GM13976 (cell line): ENCODE measurements at regions not wholly inside any gene's neighbourhood (a gene's known extent, or its start where the extent isn't known, plus 50 kb on each side); places are given as distances from the start of the nearest gene placed in this dataset.

Experiments used
- DNase-seq: peaks from one replicate; pipeline ENCODE4 v3.0.0; 2012; ENCODE audit warnings: low spot score
- CTCF ChIP-seq: IDR thresholded peaks from 2 replicates; pipeline ENCODE4 v1.5.1; 2012; ENCODE audit warnings: borderline replicate concordance, mild to moderate bottlenecking; ENCODE audit not compliant: insufficient read depth; ENCODE audit errors: extremely low read depth, missing control alignments, control extremely low read depth
- in situ Hi-C: fragments of 300-500 bp; cut with MboI; formaldehyde crosslinking; loops from one replicate; pipeline ENCODE4 v1.12.0; 2022; ENCODE audit warnings: low sequenced_read_pairs, mixed read lengths, inconsistent platforms; ENCODE audit not compliant: unreplicated experiment

DNA sequence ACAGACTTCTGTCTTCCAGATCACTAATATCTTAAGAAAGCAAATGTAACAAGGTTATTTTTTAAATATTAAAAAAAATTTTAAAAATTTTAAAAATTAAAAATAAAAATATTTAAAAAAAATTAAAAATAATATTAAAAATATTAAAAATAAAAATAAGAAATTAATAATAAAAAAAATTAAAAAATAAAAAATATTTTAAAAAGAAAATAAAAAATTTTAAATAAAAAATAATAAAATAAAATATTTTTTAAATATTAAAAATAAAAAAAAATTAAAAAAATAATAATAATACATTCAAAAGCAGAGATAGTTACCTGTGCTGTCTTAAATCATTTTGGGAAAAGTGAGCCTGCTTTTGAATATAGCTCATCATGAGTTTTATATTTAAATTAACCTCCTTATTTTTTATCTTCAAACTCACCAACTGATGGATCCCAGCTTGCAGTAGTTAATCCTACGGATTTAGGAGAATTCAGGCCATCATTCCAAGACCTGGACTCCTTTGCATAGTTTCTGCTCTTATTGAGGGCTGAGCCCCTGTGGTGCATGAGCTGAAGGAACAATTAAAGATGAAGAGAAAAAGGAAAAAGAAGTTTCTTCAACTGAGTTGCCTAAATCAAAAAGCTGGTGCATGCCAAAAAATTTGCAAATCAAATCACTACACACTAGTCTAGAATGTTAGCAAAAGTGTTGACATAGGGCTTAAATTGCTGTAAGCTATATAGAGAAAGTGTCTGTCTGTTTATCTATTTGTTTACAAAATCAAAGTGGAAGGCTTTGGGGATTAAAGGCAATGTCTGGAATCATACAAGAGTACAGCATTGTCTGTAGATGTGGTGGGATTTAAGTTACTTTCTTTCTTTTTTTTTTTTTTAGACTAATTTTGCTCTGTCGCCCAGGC, 50.5 kb upstream of the ZNF438 start:
- in situ Hi-C loops = no loop called here
- TF ChIP-seq CTCF = no peak
- no peak for DNase-seq

DNA sequence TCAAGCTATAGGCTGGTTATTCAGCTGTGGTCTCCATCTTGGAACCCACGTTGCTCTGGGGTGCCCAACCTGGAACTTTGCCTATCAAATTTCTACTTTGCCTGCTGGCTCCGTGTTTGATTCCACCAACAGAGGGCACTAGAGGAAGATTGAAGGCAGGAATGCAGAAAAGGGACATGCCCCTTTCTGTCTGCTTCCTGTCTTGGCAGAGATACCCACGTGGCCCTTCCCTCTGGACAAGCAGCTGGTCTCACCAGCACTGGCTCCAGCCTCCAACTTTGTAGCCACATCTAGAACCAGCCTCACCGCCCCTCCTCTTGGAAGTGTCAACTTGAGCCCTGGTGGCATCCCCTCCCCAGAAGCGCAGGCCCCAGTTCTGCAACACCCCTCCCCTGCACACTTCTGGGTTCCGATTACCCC, 52.1 kb upstream of the ZNF438 start:
- in situ Hi-C loops = no loop called here
- peak; percentile 15 for TF ChIP-seq CTCF
- peak; percentile 50 for DNase-seq

- no peak for TF ChIP-seq CTCF
Measured at GRCh38 chr10:31087011-31087410, 55.3 kb upstream of the ZNF438 start.

DNA sequence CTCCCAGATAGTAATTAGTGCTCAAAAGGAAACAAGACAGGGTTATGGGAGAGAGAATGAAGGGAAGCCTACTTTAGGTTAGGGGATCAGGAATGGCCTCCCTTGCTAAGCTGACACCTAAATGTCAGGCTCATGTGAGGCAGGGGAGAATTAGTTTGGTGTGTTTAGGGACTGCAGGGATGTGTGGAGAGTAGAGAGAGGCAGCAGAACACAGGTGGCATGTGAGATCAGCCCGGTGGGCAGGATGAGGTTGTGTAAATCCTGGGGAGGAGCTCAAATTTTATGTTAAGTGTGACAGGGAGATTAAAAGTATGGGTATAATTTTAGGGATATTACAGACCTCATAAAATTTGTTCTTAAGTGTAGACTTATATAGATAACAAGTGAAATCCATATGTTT, 56.2 kb upstream of the ZNF438 start:
- no peak for DNase-seq
- in situ Hi-C loops = no loop called here
- TF ChIP-seq CTCF = no peak

More at GRCh38 chr10:31087011-31087410, 55.3 kb upstream of the ZNF438 start:
- no peak for DNase-seq
- in situ Hi-C loops = no loop called here

GRCh38 chr10:31090894-31091607, 59.4 kb upstream of the ZNF438 start:
- DNase-seq = peak; percentile 50
- in situ Hi-C loops = no loop called here

More at GRCh38 chr10:31090894-31091607, 59.4 kb upstream of the ZNF438 start:
- TF ChIP-seq CTCF = no peak
